ENCODE measurements at regions not wholly inside any gene's neighbourhood (a gene's known extent, or its start where the extent isn't known, plus 50 kb on each side); places are given as distances from the start of the nearest gene placed in this dataset.
"Not testable (repeated sequence)": the region's sequence is repeated elsewhere in the genome, so short reads cannot be mapped to it uniquely, and the experiment has no call there.

GRCh38 chr13:44887515-44887914 is 101.8 kb downstream of the NUFIP1 start:
- DNase-seq = no peak

GRCh38 chr13:44884076-44884729 is 105.1 kb downstream of the NUFIP1 start:
- DNase-seq = no peak

- no peak for DNase-seq
These were observed 109.7 kb downstream of the NUFIP1 start for GRCh38 chr13:44879452-44880058.

GRCh38 chr13:44876782-44877324 is 112.4 kb downstream of the NUFIP1 start:
- no peak for DNase-seq

- DNase-seq = no peak
These were observed 114.2 kb downstream of the NUFIP1 start for GRCh38 chr13:44874886-44875630.

- no peak for DNase-seq
These were observed 115.1 kb downstream of the NUFIP1 start for GRCh38 chr13:44874176-44874575.

GRCh38 chr13:44873461-44873860 is 115.8 kb downstream of the NUFIP1 start:
- no peak for DNase-seq

- DNase-seq = no peak
These were observed 116.5 kb downstream of the NUFIP1 start for GRCh38 chr13:44872751-44873150.

- DNase-seq = peak; percentile 38
These were observed 118.8 kb downstream of the NUFIP1 start for GRCh38 chr13:44870456-44870929.

- DNase-seq = no peak
These were observed 120.1 kb downstream of the NUFIP1 start for GRCh38 chr13:44869167-44869566.

- no peak for DNase-seq
These were observed 120.9 kb downstream of the NUFIP1 start for GRCh38 chr13:44868397-44868796.

- DNase-seq = peak; percentile 42
These were observed 121.4 kb downstream of the NUFIP1 start for GRCh38 chr13:44867825-44868224.

GRCh38 chr13:44866411-44866911 is 122.8 kb downstream of the NUFIP1 start:
- DNase-seq = no peak

- DNase-seq = no peak
These were observed 123.4 kb downstream of the NUFIP1 start for GRCh38 chr13:44865722-44866410.

- DNase-seq = not testable (repeated sequence)
These were observed 125.6 kb downstream of the NUFIP1 start for GRCh38 chr13:44863641-44864040.

- no peak for DNase-seq
These were observed 128.8 kb downstream of the NUFIP1 start for GRCh38 chr13:44860454-44860853.

- no peak for DNase-seq
These were observed 131.5 kb downstream of the NUFIP1 start for GRCh38 chr13:44857736-44858135.

GRCh38 chr13:44857061-44857460 is 132.2 kb downstream of the NUFIP1 start:
- DNase-seq = no peak

GRCh38 chr13:44855860-44856259 is 133.4 kb downstream of the NUFIP1 start:
- no peak for DNase-seq

- DNase-seq = peak; percentile 76
These were observed 134.8 kb downstream of the NUFIP1 start for GRCh38 chr13:44854313-44855060.

- DNase-seq = no peak
These were observed 135.6 kb downstream of the NUFIP1 start for GRCh38 chr13:44853641-44854040.

Measured in femur (tissue), 1 donor.